ENCODE measurements at regions not wholly inside any gene's neighbourhood (a gene's known extent, or its start where the extent isn't known, plus 50 kb on each side); places are given as distances from the start of the nearest gene placed in this dataset.

DNA sequence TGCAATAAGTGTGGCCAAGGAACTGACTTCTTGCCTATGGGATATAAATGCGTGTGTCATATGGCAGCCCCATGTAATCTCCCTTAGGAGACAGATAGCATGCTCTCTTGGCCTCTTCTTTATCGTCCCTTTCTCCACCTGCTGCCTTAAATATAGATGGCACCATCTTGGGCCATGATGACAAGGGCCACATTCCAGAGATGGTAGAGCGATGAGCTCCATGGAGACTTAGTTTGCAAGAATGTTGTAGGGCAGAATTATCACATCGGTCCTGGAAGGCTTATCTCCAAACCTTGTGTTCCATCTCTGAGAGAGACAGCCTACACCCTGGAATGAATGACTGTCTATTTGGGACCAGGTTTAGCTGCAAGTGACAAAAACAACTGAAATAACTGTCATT is 536.7 kb downstream of the TNS1 start:
- ATAC-seq (ENCODE audit: low FRiP score in 2 of 2), result no peak
- no peaks in the 10 kb centered on the region for H3K36me3 ChIP-seq
- H3K9me3 ChIP-seq, result peaks cover 0 to 4% (median 0%) of the 10 kb centered on the region in 4 donors
- H3K27me3 ChIP-seq, result no peaks in the 10 kb centered on the region
- no peak overlapping the region for H3K4me3 ChIP-seq
- WGBS, 2 donors, result 97% methylated on average over 4 of the region's 4 CpGs
- no peak for DNase-seq
- H3K4me1 ChIP-seq, result no peaks in the 10 kb centered on the region
- TF ChIP-seq POLR2A (IDR thresholded peaks at IDR 0.05) (no peak), EP300 (IDR thresholded peaks at IDR 0.05) (no peak), POLR2AphosphoS5 (IDR thresholded peaks at IDR 0.05) (no peak)
- TF ChIP-seq, protein P1, sequence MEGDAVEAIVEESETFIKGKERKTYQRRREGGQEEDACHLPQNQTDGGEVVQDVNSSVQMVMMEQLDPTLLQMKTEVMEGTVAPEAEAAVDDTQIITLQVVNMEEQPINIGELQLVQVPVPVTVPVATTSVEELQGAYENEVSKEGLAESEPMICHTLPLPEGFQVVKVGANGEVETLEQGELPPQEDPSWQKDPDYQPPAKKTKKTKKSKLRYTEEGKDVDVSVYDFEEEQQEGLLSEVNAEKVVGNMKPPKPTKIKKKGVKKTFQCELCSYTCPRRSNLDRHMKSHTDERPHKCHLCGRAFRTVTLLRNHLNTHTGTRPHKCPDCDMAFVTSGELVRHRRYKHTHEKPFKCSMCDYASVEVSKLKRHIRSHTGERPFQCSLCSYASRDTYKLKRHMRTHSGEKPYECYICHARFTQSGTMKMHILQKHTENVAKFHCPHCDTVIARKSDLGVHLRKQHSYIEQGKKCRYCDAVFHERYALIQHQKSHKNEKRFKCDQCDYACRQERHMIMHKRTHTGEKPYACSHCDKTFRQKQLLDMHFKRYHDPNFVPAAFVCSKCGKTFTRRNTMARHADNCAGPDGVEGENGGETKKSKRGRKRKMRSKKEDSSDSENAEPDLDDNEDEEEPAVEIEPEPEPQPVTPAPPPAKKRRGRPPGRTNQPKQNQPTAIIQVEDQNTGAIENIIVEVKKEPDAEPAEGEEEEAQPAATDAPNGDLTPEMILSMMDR (IDR thresholded peaks at IDR 0.05), result no peak
- no peak overlapping the region for H3K27ac ChIP-seq

DNA sequence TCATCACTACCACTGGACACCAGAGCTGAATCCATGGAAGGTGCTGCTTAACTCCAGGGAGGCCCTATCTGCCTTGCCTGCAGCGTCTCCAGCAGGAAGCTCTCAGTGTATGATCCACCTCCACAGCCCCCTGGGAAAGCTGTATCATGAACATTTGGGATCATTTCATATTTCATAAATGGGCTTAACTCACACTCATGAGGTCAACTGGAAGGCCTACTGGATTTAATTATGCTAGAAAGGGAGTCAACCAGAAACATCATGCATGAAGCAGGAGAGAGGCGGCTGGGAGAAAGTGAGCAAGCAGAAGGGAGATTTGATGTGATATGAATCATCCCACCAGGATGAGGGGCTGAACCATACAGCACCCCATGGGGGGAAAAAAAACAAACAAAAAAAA is 537.7 kb downstream of the TNS1 start:
- Histone ChIP-seq H3K4me1 (no peaks in the 10 kb centered on the region), H3K9me3 (peaks cover 0 to 4% (median 0%) of the 10 kb centered on the region in 4 donors), H3K36me3 (no peaks in the 10 kb centered on the region), H3K27ac (no peak overlapping the region), H3K4me3 (no peak overlapping the region), H3K27me3 (no peaks in the 10 kb centered on the region)
- DNase-seq (no peak), ATAC-seq (ENCODE audit: low FRiP score in 2 of 2) (peak in 1 of 2 donors; percentile 73)
- WGBS, 2 donors, result 85 to 92% methylated on average over 2 of the region's 2 CpGs
- TF ChIP-seq EP300 (IDR thresholded peaks at IDR 0.05), result no peak
- no peak for TF ChIP-seq POLR2A (IDR thresholded peaks at IDR 0.05)
- TF ChIP-seq, protein P1 (IDR thresholded peaks at IDR 0.05), result no peak
- no peak for TF ChIP-seq POLR2AphosphoS5 (IDR thresholded peaks at IDR 0.05)

DNA sequence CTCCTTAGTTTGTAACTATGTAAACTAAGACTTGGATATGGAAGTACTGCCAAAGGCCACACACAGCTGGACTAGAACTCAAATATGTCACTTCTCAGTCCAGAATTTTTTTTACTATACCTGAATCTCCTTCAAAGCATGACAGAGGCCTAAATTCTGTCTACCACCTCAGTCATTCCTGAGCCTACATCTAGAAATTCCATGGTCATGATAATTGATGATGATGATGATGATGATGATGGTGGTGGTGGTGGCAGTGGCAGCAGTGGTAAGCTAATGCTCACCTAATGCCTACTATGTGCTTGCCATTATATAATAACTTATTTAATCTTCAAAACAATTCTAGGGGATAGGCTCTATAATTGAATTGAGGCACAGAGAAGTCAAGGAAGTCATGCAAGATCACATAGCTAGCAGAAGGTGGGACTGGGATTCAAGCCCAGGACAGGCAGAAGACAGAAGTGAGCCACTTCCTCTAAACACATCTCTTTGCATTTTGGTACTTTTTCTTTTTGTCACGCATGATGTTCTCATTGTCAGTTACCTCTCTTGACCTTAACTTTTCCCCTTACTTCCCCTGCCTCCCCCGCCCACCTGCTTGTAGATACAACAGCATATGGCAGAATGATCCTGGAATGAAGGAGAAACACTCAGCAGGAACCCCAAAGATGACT is 539.3 kb downstream of the TNS1 start:
- Histone ChIP-seq H3K4me1 (no peaks in the 10 kb centered on the region), H3K27ac (no peak overlapping the region), H3K4me3 (no peak overlapping the region), H3K9me3 (no peaks in the 10 kb centered on the region), H3K27me3 (no peaks in the 10 kb centered on the region), H3K36me3 (no peaks in the 10 kb centered on the region)
- no peak for ATAC-seq (ENCODE audit: low FRiP score in 2 of 2)
- 91 to 97% methylated on average over 2 of the region's 2 CpGs for WGBS, 2 donors
- DNase-seq, result no peak
- TF ChIP-seq POLR2A (IDR thresholded peaks at IDR 0.05), result no peak
- TF ChIP-seq, protein P1 (IDR thresholded peaks at IDR 0.05), result no peak
- no peak for TF ChIP-seq EP300 (IDR thresholded peaks at IDR 0.05)
- TF ChIP-seq POLR2AphosphoS5 (IDR thresholded peaks at IDR 0.05), result no peak

DNA sequence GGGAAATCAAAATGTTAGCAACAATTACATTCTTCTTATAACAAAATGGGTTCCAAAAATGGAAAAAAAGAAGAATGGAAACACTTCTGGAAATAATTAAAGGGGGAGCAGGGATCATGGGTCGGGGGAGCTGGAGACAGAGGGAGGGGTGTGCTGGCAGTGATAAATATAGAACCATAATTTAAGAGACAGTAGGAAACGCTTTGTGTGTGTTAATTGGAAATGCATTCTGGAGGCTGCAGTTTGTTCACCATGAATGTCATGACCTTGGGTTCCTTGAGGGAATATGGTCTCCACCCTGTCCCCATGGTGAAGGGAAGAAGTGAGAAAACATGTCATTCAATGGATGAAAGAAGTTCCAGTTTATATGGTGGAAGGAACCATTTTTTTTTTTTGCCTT is 540.7 kb downstream of the TNS1 start:
- TF ChIP-seq EP300 (IDR thresholded peaks at IDR 0.05), result no peak
- no peak for TF ChIP-seq POLR2AphosphoS5 (IDR thresholded peaks at IDR 0.05)
- TF ChIP-seq, protein P1 (IDR thresholded peaks at IDR 0.05), result no peak
- TF ChIP-seq POLR2A (IDR thresholded peaks at IDR 0.05), result no peak
- Histone ChIP-seq H3K4me3 (no peak overlapping the region), H3K36me3 (no peaks in the 10 kb centered on the region), H3K9me3 (no peaks in the 10 kb centered on the region), H3K27me3 (no peaks in the 10 kb centered on the region), H3K27ac (no peak overlapping the region), H3K4me1 (no peaks in the 10 kb centered on the region)
- ATAC-seq (ENCODE audit: low FRiP score in 2 of 2), result no peak
- DNase-seq, result no peak
- WGBS, 2 donors, result 67 to 70% methylated on average over 2 of the region's 2 CpGs

DNA sequence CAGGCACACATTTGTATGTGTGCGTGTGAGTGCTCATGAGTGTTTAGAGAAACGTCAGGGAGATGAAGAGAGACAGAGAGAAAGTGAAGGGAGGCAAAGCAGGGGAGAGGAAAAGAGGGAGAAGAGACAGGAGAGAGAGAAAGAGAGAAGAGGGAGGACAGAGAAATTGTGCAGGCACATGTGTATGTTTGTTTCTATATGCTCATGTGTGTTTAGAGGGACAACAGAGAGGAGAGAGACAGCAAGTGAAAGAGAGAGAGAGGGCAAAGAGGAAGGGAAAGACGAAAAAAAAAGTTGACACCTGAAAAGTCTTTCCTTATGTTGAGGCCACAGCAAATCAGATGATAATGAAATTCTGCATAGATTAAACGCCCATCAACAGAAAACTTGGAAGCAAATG is 541.1 kb downstream of the TNS1 start:
- Histone ChIP-seq H3K9me3 (no peaks in the 10 kb centered on the region), H3K27me3 (no peaks in the 10 kb centered on the region), H3K36me3 (no peaks in the 10 kb centered on the region), H3K4me3 (no peak overlapping the region), H3K27ac (no peak overlapping the region), H3K4me1 (no peaks in the 10 kb centered on the region)
- TF ChIP-seq EP300 (IDR thresholded peaks at IDR 0.05) (no peak), POLR2A (IDR thresholded peaks at IDR 0.05) (no peak), POLR2AphosphoS5 (IDR thresholded peaks at IDR 0.05) (no peak)
- TF ChIP-seq, protein P1 (IDR thresholded peaks at IDR 0.05), result no peak
- WGBS, 2 donors, result 78 to 86% methylated on average over 4 of the region's 4 CpGs
- ATAC-seq (ENCODE audit: low FRiP score in 2 of 2) (no peak), DNase-seq (no peak)
